H9 (cell line): ENCODE measurements at regions not wholly inside any gene's neighbourhood (a gene's known extent, or its start where the extent isn't known, plus 50 kb on each side); places are given as distances from the start of the nearest gene placed in this dataset.

Source experiments
- DNase-seq: peaks from one replicate; pipeline ENCODE4 v3.0.0-alpha.2; 2017
- H2AFZ ChIP-seq: one replicate; pipeline ENCODE4 v1.6.1; 2013; ENCODE audit warnings: mild to moderate bottlenecking, low read length, control low read depth, moderate library complexity
- H2AK5ac ChIP-seq: 2 replicates; pipeline ENCODE4 v1.6.1; 2013; ENCODE audit warnings: low read length, control low read depth, mixed read lengths; ENCODE audit not compliant: insufficient read length
- H2BK120ac ChIP-seq: one replicate; pipeline ENCODE4 v1.6.1; 2013; ENCODE audit warnings: low read depth, mild to moderate bottlenecking, low read length, control low read depth, inconsistent platforms; ENCODE audit not compliant: poor library complexity, severe bottlenecking
- H2BK12ac ChIP-seq: 2 replicates; pipeline ENCODE4 v1.6.1; 2013; ENCODE audit warnings: low read length, control low read depth, mixed read lengths, low read depth; ENCODE audit not compliant: insufficient read length
- H2BK15ac ChIP-seq: 2 replicates; pipeline ENCODE4 v1.6.1; 2013; ENCODE audit warnings: low read depth, low read length, control low read depth
- H2BK20ac ChIP-seq: one replicate; pipeline ENCODE4 v1.6.1; 2013; ENCODE audit warnings: low read depth, mild to moderate bottlenecking, low read length, control low read depth, inconsistent platforms; ENCODE audit not compliant: poor library complexity, severe bottlenecking
- H2BK5ac ChIP-seq: 2 replicates; pipeline ENCODE4 v1.6.1; 2013; ENCODE audit warnings: low read length, control low read depth, mixed read lengths; ENCODE audit not compliant: insufficient read length
- H3K14ac ChIP-seq: 2 replicates; pipeline ENCODE4 v1.6.1; 2013; ENCODE audit warnings: low read length, control low read depth; ENCODE audit not compliant: insufficient read depth
- H3K18ac ChIP-seq: 2 replicates; pipeline ENCODE4 v1.6.1; 2013; ENCODE audit warnings: low read depth, mild to moderate bottlenecking, mixed read lengths, low read length, control low read depth; ENCODE audit not compliant: insufficient read length
- H3K23ac ChIP-seq: 2 replicates; pipeline ENCODE4 v1.6.1; 2013; ENCODE audit warnings: low read length, control low read depth, mixed read lengths, low read depth; ENCODE audit not compliant: insufficient read length
- H3K23me2 ChIP-seq: 2 replicates; pipeline ENCODE4 v1.6.1; 2013; ENCODE audit warnings: low read depth, mild to moderate bottlenecking, mixed read lengths, low read length, control low read depth; ENCODE audit not compliant: insufficient read length, poor library complexity, severe bottlenecking
- H3K27ac ChIP-seq: 2 replicates; pipeline ENCODE4 v1.5.1; 2013; ENCODE audit warnings: low read length, control low read depth, mixed read lengths, low read depth; ENCODE audit not compliant: insufficient read length
- H3K27me3 ChIP-seq: 2 replicates; pipeline ENCODE4 v1.6.1; 2013; ENCODE audit warnings: low read length, control low read depth, inconsistent platforms; ENCODE audit not compliant: insufficient read depth
- H3K4ac ChIP-seq: 2 replicates; pipeline ENCODE4 v1.6.1; 2013; ENCODE audit warnings: low read depth, mild to moderate bottlenecking, control low read depth, inconsistent platforms, low read length, moderate library complexity
- H3K4me1 ChIP-seq: 2 replicates; pipeline ENCODE4 v1.6.1; 2013; ENCODE audit warnings: low read length, control low read depth, inconsistent platforms; ENCODE audit not compliant: insufficient read depth
- H3K4me2 ChIP-seq: 2 replicates; pipeline ENCODE4 v1.6.1; 2013; ENCODE audit warnings: low read length, control low read depth, mixed read lengths; ENCODE audit not compliant: insufficient read length, insufficient read depth
- H3K56ac ChIP-seq: 2 replicates; pipeline ENCODE4 v1.6.1; 2013; ENCODE audit warnings: low read depth, mild to moderate bottlenecking, mixed read lengths, low read length, control low read depth; ENCODE audit not compliant: insufficient read length
- H3K79me1 ChIP-seq: 2 replicates; pipeline ENCODE4 v1.6.1; 2013; ENCODE audit warnings: low read depth, mild to moderate bottlenecking, moderate library complexity, low read length, control low read depth, inconsistent platforms; ENCODE audit not compliant: insufficient read depth, poor library complexity, severe bottlenecking
- H3K79me2 ChIP-seq: 2 replicates; pipeline ENCODE4 v1.6.1; 2013; ENCODE audit warnings: low read length, control low read depth, inconsistent platforms; ENCODE audit not compliant: insufficient read depth
- H3K9ac ChIP-seq: 2 replicates; pipeline ENCODE4 v1.6.1; 2013; ENCODE audit warnings: low read length, control low read depth, mixed read lengths; ENCODE audit not compliant: insufficient read length; ENCODE audit errors: extremely low read depth
- H3K9me3 ChIP-seq: one replicate; pipeline ENCODE4 v1.6.1; 2013; ENCODE audit warnings: low read depth, low read length, inconsistent platforms; ENCODE audit not compliant: control insufficient read depth
- H3T11ph ChIP-seq: one replicate; pipeline ENCODE4 v1.6.1; 2013; ENCODE audit warnings: mild to moderate bottlenecking, low read length, control low read depth, inconsistent platforms
- H4K20me1 ChIP-seq: one replicate; pipeline ENCODE4 v1.6.1; 2013; ENCODE audit not compliant: control insufficient read depth, insufficient read length, insufficient read depth
- H4K5ac ChIP-seq: 2 replicates; pipeline ENCODE4 v1.6.1; 2013; ENCODE audit warnings: low read depth, mild to moderate bottlenecking, mixed read lengths, low read length, control low read depth; ENCODE audit not compliant: insufficient read length
- H4K8ac ChIP-seq: replicated peaks from 2 replicates; pipeline ENCODE4 v1.6.1; 2013; ENCODE audit warnings: low read length, control low read depth, mixed read lengths, low read depth; ENCODE audit not compliant: insufficient read length
- H4K91ac ChIP-seq: 2 replicates; pipeline ENCODE4 v1.6.1; 2013; ENCODE audit warnings: low read depth, mild to moderate bottlenecking, moderate library complexity, mixed read lengths, low read length, control low read depth; ENCODE audit not compliant: insufficient read length
- H3K27ac Mint-ChIP-seq, 3 experiments: 2 replicates in 2 of 3; 3 replicates in 1 of 3; pipeline ENCODE4 v1.8.0; 2020 to 2021; ENCODE audit warnings: mixed read lengths in 3 of 3, mild to moderate bottlenecking in 1 of 3, moderate library complexity in 1 of 3
- H3K27me3 Mint-ChIP-seq: 2 replicates; pipeline ENCODE4 v1.8.0; 2021; ENCODE audit warnings: low read depth, mild to moderate bottlenecking, moderate library complexity, mixed read lengths
- H3K36me3 Mint-ChIP-seq, 3 experiments: 2 replicates in 2 of 3; 3 replicates in 1 of 3; pipeline ENCODE4 v1.8.0; 2020 to 2021; ENCODE audit warnings: low read depth in 3 of 3, mixed read lengths in 3 of 3; ENCODE audit not compliant: insufficient read depth in 1 of 3
- H3K4me1 Mint-ChIP-seq, 2 experiments: 2 replicates each; pipeline ENCODE4 v1.8.0; 2020; ENCODE audit warnings: mixed read lengths in 2 of 2
- H3K4me3 Mint-ChIP-seq, 2 experiments: 2 replicates in 1 of 2; 3 replicates in 1 of 2; pipeline ENCODE4 v1.8.0; 2020 to 2021; ENCODE audit warnings: mild to moderate bottlenecking in 2 of 2, mixed read lengths in 2 of 2, moderate library complexity in 1 of 2
- H3K9me3 Mint-ChIP-seq, 2 experiments: 2 replicates in 1 of 2; 3 replicates in 1 of 2; pipeline ENCODE4 v1.8.0; 2020; ENCODE audit warnings: mild to moderate bottlenecking in 2 of 2, mixed read lengths in 2 of 2, moderate library complexity in 1 of 2
- WGBS: extraction: QIAGEN DNeasy Blood & Tissue Kit; methylation state at CpG from one replicate; pipeline ENCODE4 v1.1.7; 2013; ENCODE audit warnings: missing lambda C conversion rate, low lambda C conversion rate, mixed read lengths; ENCODE audit not compliant: insufficient read length; ENCODE audit errors: extremely low coverage; 5-methylcytosine and 5-hydroxymethylcytosine counted together
- TF ChIP-seq, protein P1 (sequence below): fragments of 200-600 bp; sonication (generic); conservative IDR thresholded peaks from 3 replicates; pipeline ENCODE4 v1.8.0; 2021; ENCODE audit warnings: antibody characterized with exemption, mild to moderate bottlenecking

DNA sequence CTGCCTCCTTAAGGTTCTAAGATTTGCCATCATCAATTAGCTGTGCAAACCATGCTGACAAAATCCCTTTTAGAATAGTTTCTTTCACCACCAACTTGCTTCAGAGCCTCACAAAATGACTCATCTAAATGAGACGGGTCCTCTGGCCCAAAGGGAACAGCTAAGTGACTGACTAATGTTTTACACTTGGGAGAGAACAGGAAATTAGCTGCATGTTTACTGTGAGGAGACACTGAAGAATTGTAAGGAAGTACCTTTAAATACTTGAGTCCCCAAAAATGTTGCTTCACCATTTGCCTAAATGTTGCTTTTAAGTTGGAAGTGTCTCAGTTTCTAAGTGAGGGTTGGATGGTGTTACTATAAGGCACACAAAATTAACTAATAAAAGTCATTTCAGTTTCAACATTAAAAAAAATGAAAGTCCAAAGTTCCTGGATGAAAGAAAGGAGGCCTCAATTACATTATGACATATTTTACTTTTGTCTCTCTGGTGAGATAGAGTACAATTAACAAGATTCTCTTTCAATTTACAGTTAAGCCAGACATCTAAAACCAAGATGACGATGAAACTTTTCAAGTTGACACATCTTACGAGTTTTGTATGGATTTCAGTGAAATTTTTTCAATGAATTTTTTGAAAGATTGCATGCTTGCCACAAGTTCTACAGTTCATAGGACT is 229.1 kb upstream of the FN1 start:
- Histone ChIP-seq H3K18ac (no peak overlapping the region), H2AFZ (no peak overlapping the region), H4K91ac (no peak overlapping the region), H2BK5ac (no peak overlapping the region), H3K27ac (no peak overlapping the region), H2AK5ac (no peak overlapping the region), H4K8ac (no peak overlapping the region), H3K9ac (no peak overlapping the region), H3K4ac (no peak overlapping the region), H3K14ac (no peak overlapping the region), H2BK20ac (no peak overlapping the region), H3T11ph (no peak overlapping the region), H3K23me2 (no peaks in the 10 kb centered on the region), H3K27me3 (no peaks in the 10 kb centered on the region), H4K20me1 (no peaks in the 10 kb centered on the region), H3K9me3 (no peaks in the 10 kb centered on the region), H2BK120ac (no peak overlapping the region), H3K79me1 (no peaks in the 10 kb centered on the region), H3K4me1 (no peaks in the 10 kb centered on the region), H3K79me2 (no peaks in the 10 kb centered on the region), H4K5ac (no peak overlapping the region), H3K56ac (no peak overlapping the region), H3K23ac (no peak overlapping the region), H3K4me2 (no peak overlapping the region), H2BK15ac (no peak overlapping the region), H2BK12ac (no peak overlapping the region)
- TF ChIP-seq, protein P1, sequence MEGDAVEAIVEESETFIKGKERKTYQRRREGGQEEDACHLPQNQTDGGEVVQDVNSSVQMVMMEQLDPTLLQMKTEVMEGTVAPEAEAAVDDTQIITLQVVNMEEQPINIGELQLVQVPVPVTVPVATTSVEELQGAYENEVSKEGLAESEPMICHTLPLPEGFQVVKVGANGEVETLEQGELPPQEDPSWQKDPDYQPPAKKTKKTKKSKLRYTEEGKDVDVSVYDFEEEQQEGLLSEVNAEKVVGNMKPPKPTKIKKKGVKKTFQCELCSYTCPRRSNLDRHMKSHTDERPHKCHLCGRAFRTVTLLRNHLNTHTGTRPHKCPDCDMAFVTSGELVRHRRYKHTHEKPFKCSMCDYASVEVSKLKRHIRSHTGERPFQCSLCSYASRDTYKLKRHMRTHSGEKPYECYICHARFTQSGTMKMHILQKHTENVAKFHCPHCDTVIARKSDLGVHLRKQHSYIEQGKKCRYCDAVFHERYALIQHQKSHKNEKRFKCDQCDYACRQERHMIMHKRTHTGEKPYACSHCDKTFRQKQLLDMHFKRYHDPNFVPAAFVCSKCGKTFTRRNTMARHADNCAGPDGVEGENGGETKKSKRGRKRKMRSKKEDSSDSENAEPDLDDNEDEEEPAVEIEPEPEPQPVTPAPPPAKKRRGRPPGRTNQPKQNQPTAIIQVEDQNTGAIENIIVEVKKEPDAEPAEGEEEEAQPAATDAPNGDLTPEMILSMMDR, result no peak
- H3K36me3 Mint-ChIP-seq, result no peaks in the 10 kb centered on the region
- no peaks in the 10 kb centered on the region for H3K4me1 Mint-ChIP-seq
- H3K27me3 Mint-ChIP-seq, result no peaks in the 10 kb centered on the region
- H3K4me3 Mint-ChIP-seq, result no peak overlapping the region
- H3K9me3 Mint-ChIP-seq, result no peaks in the 10 kb centered on the region
- H3K27ac Mint-ChIP-seq, result no peak overlapping the region
- DNase-seq, result no peak
- no CpG with 5 or more reads among the region's 3 CpGs for WGBS
